HG03135 (cell line): ENCODE measurements at regions not wholly inside any gene's neighbourhood (a gene's known extent, or its start where the extent isn't known, plus 50 kb on each side); places are given as distances from the start of the nearest gene placed in this dataset.

Source experiments
- ATAC-seq: cut with Tn5 transposase; IDR thresholded peaks from one replicate; pipeline ENCODE4 v1.9.1; 2021; ENCODE audit warnings: mild to moderate bottlenecking, moderate library complexity; ENCODE audit not compliant: unreplicated experiment

GRCh38 chr2:13574831-13575230 lies 858.1 kb downstream of the TRIB2 start:
- ATAC-seq: no peak

GRCh38 chr2:13576406-13577036 lies 859.8 kb downstream of the TRIB2 start:
- ATAC-seq: no peak

- ATAC-seq: no peak
Observed at GRCh38 chr2:13578547-13578946, 861.8 kb downstream of the TRIB2 start.

- no peak for ATAC-seq
Observed at GRCh38 chr2:13581471-13581870, 864.7 kb downstream of the TRIB2 start.

- ATAC-seq: no peak
Observed at GRCh38 chr2:13583609-13584008, 866.9 kb downstream of the TRIB2 start.

GRCh38 chr2:13584020-13584419 lies 867.3 kb downstream of the TRIB2 start:
- ATAC-seq: no peak

GRCh38 chr2:13585732-13586131 lies 869.0 kb downstream of the TRIB2 start:
- no peak for ATAC-seq

GRCh38 chr2:13596233-13596632 lies 879.5 kb downstream of the TRIB2 start:
- no peak for ATAC-seq

- no peak for ATAC-seq
Observed at GRCh38 chr2:13597176-13597575, 880.4 kb downstream of the TRIB2 start.

GRCh38 chr2:13601506-13601905 lies 884.8 kb downstream of the TRIB2 start:
- ATAC-seq: no peak

GRCh38 chr2:13604951-13605661 lies 888.4 kb downstream of the TRIB2 start:
- no peak for ATAC-seq

- ATAC-seq: no peak
Observed at GRCh38 chr2:13607139-13607538, 890.4 kb downstream of the TRIB2 start.

GRCh38 chr2:13611939-13612338 lies 895.2 kb downstream of the TRIB2 start:
- no peak for ATAC-seq

GRCh38 chr2:13616059-13616458 lies 899.3 kb downstream of the TRIB2 start:
- no peak for ATAC-seq

- no peak for ATAC-seq
Observed at GRCh38 chr2:13616616-13617015, 899.9 kb downstream of the TRIB2 start.

- ATAC-seq: no peak
Observed at GRCh38 chr2:13628122-13628521, 911.4 kb downstream of the TRIB2 start.

- ATAC-seq: no peak
Observed at GRCh38 chr2:13638181-13638580, 921.4 kb downstream of the TRIB2 start.

- no peak for ATAC-seq
Observed at GRCh38 chr2:13649918-13650317, 933.2 kb downstream of the TRIB2 start.

GRCh38 chr2:13650586-13651180 lies 933.9 kb downstream of the TRIB2 start:
- no peak for ATAC-seq

- peak; percentile 79 for ATAC-seq
Observed at GRCh38 chr2:13651684-13652131, 935.0 kb downstream of the TRIB2 start.

- ATAC-seq: no peak
Observed at GRCh38 chr2:13652531-13653313, 936.0 kb downstream of the TRIB2 start.
